B cell (primary cell): ENCODE measurements at regions not wholly inside any gene's neighbourhood (a gene's known extent, or its start where the extent isn't known, plus 50 kb on each side); places are given as distances from the start of the nearest gene placed in this dataset.

Source experiments
- ATAC-seq: fragments of 200-7000 bp; cut with Tn5 transposase; one replicate; pipeline ENCODE4 v1.10.0; 2021; ENCODE audit warnings: low read depth, mild to moderate bottlenecking, moderate number of reproducible peaks, moderate library complexity
- CTCF ChIA-PET: fragments of 350-600 bp; sonication (Branson Sonifier 250); formaldehyde crosslinking; loops from one replicate; lab custom pipeline; 2021; ENCODE audit warnings: antibody characterized with exemption, inconsistent platforms; lab: Charles Lee
- POLR2A ChIA-PET: fragments of 350-600 bp; sonication (Branson Sonifier 250); formaldehyde crosslinking; loops from one replicate; lab custom pipeline; 2021; ENCODE audit warnings: antibody characterized with exemption; lab: Charles Lee
- DNase-seq: peaks from one replicate; pipeline ENCODE4 v3.0.0; 2013
- H2AFZ ChIP-seq: 2 replicates; pipeline ENCODE4 v1.6.1; 2012; ENCODE audit warnings: mild to moderate bottlenecking, low read depth, low read length; ENCODE audit not compliant: insufficient read depth, poor library complexity, severe bottlenecking
- H3K27ac ChIP-seq, 2 donors: 1 replicate in 1 of 2; 2 replicates in 1 of 2; pipeline ENCODE4 v1.5.1; 2012 to 2013; ENCODE audit warnings: low read length in 2 of 2, mild to moderate bottlenecking in 2 of 2, moderate library complexity in 1 of 2
- H3K27me3 ChIP-seq, 4 experiments: fragments of 200-600 bp in 1 of 4; sonication (generic) in 1 of 4; replicated peaks in 1 of 4; 1 replicate in 2 of 4; 2 replicates in 2 of 4; pipeline versions ENCODE4 v1.6.1 to v1.7.0; 2013 to 2016; ENCODE audit warnings: low read length in 3 of 4, mild to moderate bottlenecking in 2 of 4, mixed read lengths in 1 of 4, moderate library complexity in 1 of 4; ENCODE audit not compliant: insufficient read depth in 4 of 4, control insufficient read depth in 3 of 4; ENCODE audit errors: control extremely low read depth in 1 of 4
- H3K36me3 ChIP-seq, 2 experiments: replicated peaks in 1 of 2; 1 replicate in 1 of 2; 2 replicates in 1 of 2; pipeline versions ENCODE4 v1.6.1 to v1.7.1; 2013; ENCODE audit warnings: low read length in 1 of 2; ENCODE audit not compliant: insufficient read depth in 2 of 2, control insufficient read depth in 1 of 2; ENCODE audit errors: control extremely low read depth in 1 of 2, extremely low read depth in 1 of 2
- H3K4me1 ChIP-seq, 2 donors: fragments of 200-600 bp in 1 of 2; sonication (generic) in 1 of 2; 1 replicate in 1 of 2; 2 replicates in 1 of 2; pipeline versions ENCODE4 v1.5.1 to v1.6.1; 2013 to 2017; ENCODE audit warnings: low read length in 2 of 2; ENCODE audit not compliant: control insufficient read depth in 2 of 2, insufficient read depth in 2 of 2
- H3K4me2 ChIP-seq: replicated peaks from 2 replicates; pipeline ENCODE3; 2012; ENCODE audit warnings: mild to moderate bottlenecking, low read depth, low read length; ENCODE audit not compliant: poor library complexity, severe bottlenecking
- H3K4me3 ChIP-seq, 5 experiments: fragments of 200-600 bp in 1 of 5; sonication (generic) in 1 of 5; 1 replicate in 3 of 5; 2 replicates in 2 of 5; pipeline versions ENCODE4 v1.5.1 to v1.7.0; 2011 to 2016; ENCODE audit warnings: low read length in 4 of 5, mild to moderate bottlenecking in 4 of 5, low read depth in 2 of 5, control low read depth in 1 of 5, moderate library complexity in 1 of 5; ENCODE audit not compliant: insufficient read depth in 1 of 5; ENCODE audit errors: control extremely low read depth in 1 of 5, extremely low read depth in 1 of 5
- H3K79me2 ChIP-seq: fragments of 200-600 bp; sonication (generic); one replicate; pipeline ENCODE4 v1.6.0; 2016; ENCODE audit warnings: low read length; ENCODE audit not compliant: control insufficient read depth, insufficient read depth
- H3K9ac ChIP-seq: fragments of 200-600 bp; sonication (generic); 2 replicates; pipeline ENCODE4 v1.6.1; 2017; ENCODE audit warnings: mild to moderate bottlenecking, low read length, moderate library complexity
- H3K9me3 ChIP-seq, 3 donors: one replicate each; pipeline versions ENCODE4 v1.6.1 to v1.7.1; 2013; ENCODE audit warnings: low read length in 2 of 3; ENCODE audit not compliant: control insufficient read depth in 2 of 3, insufficient read depth in 1 of 3; ENCODE audit errors: control extremely low read depth in 1 of 3
- H4K20me1 ChIP-seq: 2 replicates; pipeline ENCODE4 v1.6.0; 2012; ENCODE audit warnings: mild to moderate bottlenecking, low read length; ENCODE audit not compliant: insufficient read depth, control insufficient read depth, poor library complexity, severe bottlenecking
- H3K27ac Mint-ChIP-seq: one replicate; pipeline ENCODE4 v1.8.0; 2021; ENCODE audit warnings: mixed read lengths
- H3K27me3 Mint-ChIP-seq: one replicate; pipeline ENCODE4 v1.8.0; 2021; ENCODE audit warnings: mixed read lengths
- H3K4me1 Mint-ChIP-seq: one replicate; pipeline ENCODE4 v1.8.0; 2021; ENCODE audit warnings: mixed read lengths
- H3K4me3 Mint-ChIP-seq: one replicate; pipeline ENCODE4 v1.8.0; 2021; ENCODE audit warnings: mixed read lengths
- H3K9me3 Mint-ChIP-seq: one replicate; pipeline ENCODE4 v1.8.0; 2022; ENCODE audit warnings: mixed read lengths; ENCODE audit not compliant: insufficient read depth
- EZH2 ChIP-seq: IDR thresholded peaks from 2 replicates; pipeline ENCODE4 v1.6.1; 2012; ENCODE audit warnings: borderline replicate concordance, low read depth, mild to moderate bottlenecking, moderate library complexity, low read length; ENCODE audit not compliant: insufficient read depth, poor library complexity, severe bottlenecking
- WGBS: methylation state at CpG from one replicate; pipeline ENCODE4 v1.1.5; 2013; ENCODE audit warnings: missing lambda C conversion rate; ENCODE audit not compliant: insufficient coverage; 5-methylcytosine and 5-hydroxymethylcytosine counted together
- intact Hi-C: fragments of 100-400 bp; cut with micrococcal nuclease; formaldehyde crosslinking; loops from one replicate; pipeline ENCODE4 v1.10.0; 2022
- TF ChIP-seq, protein P1 (sequence below): fragments of 200-600 bp; IDR thresholded peaks from one replicate; pipeline ENCODE4 v1.8.0; 2022; ENCODE audit warnings: antibody characterized with exemption, mild to moderate bottlenecking

DNA sequence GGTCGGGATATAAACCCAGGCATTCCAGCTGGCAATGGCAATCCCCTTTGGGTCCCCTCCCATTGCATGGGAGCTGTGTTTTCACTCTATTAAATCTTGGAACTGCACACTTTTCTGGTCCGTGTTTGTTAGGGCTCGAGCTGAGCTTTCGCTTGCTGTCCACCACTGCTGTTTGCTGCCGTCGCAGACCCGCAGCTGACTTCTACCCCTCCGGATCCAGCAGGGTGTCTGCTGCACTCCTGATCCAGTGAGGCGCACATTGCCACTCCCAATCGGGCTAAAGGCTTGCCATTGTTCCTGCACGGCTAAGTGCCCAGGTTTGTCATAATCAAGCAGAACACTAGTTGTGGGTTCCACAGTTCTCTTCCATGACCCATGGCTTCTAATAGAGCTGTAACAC is 1322.1 kb downstream of the ADGRL3 start:
- H2AFZ ChIP-seq = no peak overlapping the region
- ChIA-PET POLR2A (no interaction called here), CTCF (no interaction called here)
- ATAC-seq (no peak), DNase-seq (no peak)
- no peak overlapping the region for H3K4me2 ChIP-seq
- intact Hi-C loops = no loop called here
- H3K4me3 Mint-ChIP-seq = no peak overlapping the region
- H3K9me3 Mint-ChIP-seq = peaks cover 2% of the 10 kb centered on the region
- 96% methylated on average over 11 of the region's 11 CpGs for WGBS
- TF ChIP-seq EZH2 = no peak
- TF ChIP-seq, protein P1, sequence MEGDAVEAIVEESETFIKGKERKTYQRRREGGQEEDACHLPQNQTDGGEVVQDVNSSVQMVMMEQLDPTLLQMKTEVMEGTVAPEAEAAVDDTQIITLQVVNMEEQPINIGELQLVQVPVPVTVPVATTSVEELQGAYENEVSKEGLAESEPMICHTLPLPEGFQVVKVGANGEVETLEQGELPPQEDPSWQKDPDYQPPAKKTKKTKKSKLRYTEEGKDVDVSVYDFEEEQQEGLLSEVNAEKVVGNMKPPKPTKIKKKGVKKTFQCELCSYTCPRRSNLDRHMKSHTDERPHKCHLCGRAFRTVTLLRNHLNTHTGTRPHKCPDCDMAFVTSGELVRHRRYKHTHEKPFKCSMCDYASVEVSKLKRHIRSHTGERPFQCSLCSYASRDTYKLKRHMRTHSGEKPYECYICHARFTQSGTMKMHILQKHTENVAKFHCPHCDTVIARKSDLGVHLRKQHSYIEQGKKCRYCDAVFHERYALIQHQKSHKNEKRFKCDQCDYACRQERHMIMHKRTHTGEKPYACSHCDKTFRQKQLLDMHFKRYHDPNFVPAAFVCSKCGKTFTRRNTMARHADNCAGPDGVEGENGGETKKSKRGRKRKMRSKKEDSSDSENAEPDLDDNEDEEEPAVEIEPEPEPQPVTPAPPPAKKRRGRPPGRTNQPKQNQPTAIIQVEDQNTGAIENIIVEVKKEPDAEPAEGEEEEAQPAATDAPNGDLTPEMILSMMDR = no peak
- H3K9ac ChIP-seq = no peak overlapping the region
- no peaks in the 10 kb centered on the region for H3K79me2 ChIP-seq
- H3K27ac ChIP-seq = no peak overlapping the region
- peaks cover 0 to 15% (median 0%) of the 10 kb centered on the region in 3 donors for H3K9me3 ChIP-seq
- H3K27me3 ChIP-seq = no peaks in the 10 kb centered on the region
- H3K36me3 ChIP-seq = no peaks in the 10 kb centered on the region
- no peaks in the 10 kb centered on the region for H3K27me3 Mint-ChIP-seq
- H4K20me1 ChIP-seq = no peaks in the 10 kb centered on the region
- no peak overlapping the region for H3K27ac Mint-ChIP-seq
- H3K4me1 Mint-ChIP-seq = no peaks in the 10 kb centered on the region
- H3K4me3 ChIP-seq = no peak overlapping the region
- no peaks in the 10 kb centered on the region for H3K4me1 ChIP-seq

DNA sequence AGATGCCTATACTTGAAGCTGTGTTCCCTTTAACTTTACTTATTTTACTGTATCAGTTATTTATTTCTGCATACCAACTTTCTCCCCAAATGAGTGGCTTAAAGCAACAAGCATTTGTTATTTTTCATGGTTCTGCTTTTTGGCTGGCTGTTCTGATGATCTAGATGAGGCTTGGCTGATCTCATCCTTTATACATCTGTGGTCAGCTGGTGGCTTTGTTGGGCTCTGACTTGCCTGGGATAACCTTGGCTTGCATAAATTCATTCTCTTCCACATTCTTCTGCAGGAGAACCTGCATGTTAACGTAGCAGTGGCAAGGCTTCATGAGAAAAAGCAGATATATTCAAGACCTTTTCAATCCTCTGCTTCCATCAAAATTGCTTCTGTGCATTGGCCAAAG is 1317.6 kb downstream of the ADGRL3 start:
- no peaks in the 10 kb centered on the region for H3K27me3 Mint-ChIP-seq
- H3K36me3 ChIP-seq = no peaks in the 10 kb centered on the region
- H4K20me1 ChIP-seq = no peaks in the 10 kb centered on the region
- no peaks in the 10 kb centered on the region for H3K4me1 Mint-ChIP-seq
- H3K4me2 ChIP-seq = no peak overlapping the region
- intact Hi-C loops = no loop called here
- peaks cover 6% of the 10 kb centered on the region for H3K9me3 Mint-ChIP-seq
- peaks cover 0 to 5% (median 0%) of the 10 kb centered on the region in 3 donors for H3K9me3 ChIP-seq
- ChIA-PET POLR2A (no interaction called here), CTCF (no interaction called here)
- DNase-seq (no peak), ATAC-seq (no peak)
- no peak overlapping the region for H3K4me3 Mint-ChIP-seq
- H3K4me1 ChIP-seq = no peaks in the 10 kb centered on the region
- H3K27ac Mint-ChIP-seq = no peak overlapping the region
- H2AFZ ChIP-seq = no peak overlapping the region
- no peak overlapping the region for H3K4me3 ChIP-seq
- H3K27ac ChIP-seq = no peak overlapping the region
- no peak overlapping the region for H3K9ac ChIP-seq
- WGBS = no CpG with 5 or more reads among the region's 1 CpG
- H3K27me3 ChIP-seq = no peaks in the 10 kb centered on the region
- H3K79me2 ChIP-seq = no peaks in the 10 kb centered on the region
- TF ChIP-seq, protein P1 = no peak
- TF ChIP-seq EZH2 = no peak
